ENCODE measurements at regions not wholly inside any gene's neighbourhood (a gene's known extent, or its start where the extent isn't known, plus 50 kb on each side); places are given as distances from the start of the nearest gene placed in this dataset.

DNA sequence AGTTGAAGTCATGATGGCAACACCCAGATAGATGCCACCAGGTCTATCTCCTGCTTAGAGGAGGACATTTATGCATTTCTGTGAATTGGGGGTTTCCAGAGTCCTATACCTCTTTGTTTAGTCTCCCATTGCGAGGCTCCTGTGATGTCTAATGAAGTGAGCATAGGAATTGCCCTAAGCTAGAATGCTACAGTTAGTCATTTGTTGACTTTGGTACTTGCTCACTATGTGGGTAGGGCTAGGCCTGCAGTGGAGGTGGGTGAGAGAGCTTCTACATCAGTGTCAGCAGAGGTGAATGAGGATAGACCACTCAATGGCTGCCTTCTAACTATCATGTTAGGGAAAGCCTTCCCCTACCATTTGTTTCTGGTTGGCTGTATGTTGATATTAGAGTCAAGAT is 173.3 kb upstream of the POC5 start:
- no peak for TF ChIP-seq POLR2A (IDR thresholded peaks at IDR 0.05; ENCODE audit: low read depth, low read length)
- TF ChIP-seq POLR2AphosphoS5 (IDR thresholded peaks at IDR 0.05; ENCODE audit: low read depth, low read length): no peak

Measured in GM12892 (cell line).